LNCaP clone FGC (cell line): ENCODE measurements at regions not wholly inside any gene's neighbourhood (a gene's known extent, or its start where the extent isn't known, plus 50 kb on each side); places are given as distances from the start of the nearest gene placed in this dataset.

Source experiments
- DNase-seq: peaks from one replicate; pipeline ENCODE4 v3.0.0-alpha.2; 2011; ENCODE audit warnings: low read depth
- H3K4me3 ChIP-seq: 2 replicates; pipeline ENCODE4 v1.5.1; 2011; ENCODE audit warnings: mild to moderate bottlenecking, low read depth, low read length, control low read depth
- CTCF ChIP-seq: IDR thresholded peaks from 2 replicates; pipeline ENCODE4 v1.5.1; 2012; ENCODE audit warnings: mild to moderate bottlenecking; ENCODE audit not compliant: control insufficient read depth, insufficient read depth; ENCODE audit errors: extremely low read depth

- no peak for TF ChIP-seq CTCF
- H3K4me3 ChIP-seq: no peak overlapping the region
- DNase-seq: no peak
These were observed 139.3 kb upstream of the ROBO2 start for GRCh38 chr3:76900596-76900995.

GRCh38 chr3:76908156-76908555 lies 131.7 kb upstream of the ROBO2 start:
- no peak for DNase-seq
- TF ChIP-seq CTCF: no peak
- H3K4me3 ChIP-seq: no peak overlapping the region

- no peak for TF ChIP-seq CTCF
- H3K4me3 ChIP-seq: no peak overlapping the region
- DNase-seq: no peak
These were observed 127.0 kb upstream of the ROBO2 start for GRCh38 chr3:76912841-76913383.

GRCh38 chr3:76917436-76917835 lies 122.5 kb upstream of the ROBO2 start:
- no peak overlapping the region for H3K4me3 ChIP-seq
- DNase-seq: no peak
- TF ChIP-seq CTCF: no peak

- no peak for DNase-seq
- no peak for TF ChIP-seq CTCF
- no peak overlapping the region for H3K4me3 ChIP-seq
These were observed 119.4 kb upstream of the ROBO2 start for GRCh38 chr3:76920511-76920910.

GRCh38 chr3:76923485-76923884 lies 116.4 kb upstream of the ROBO2 start:
- H3K4me3 ChIP-seq: no peak overlapping the region
- no peak for DNase-seq
- TF ChIP-seq CTCF: no peak

GRCh38 chr3:76930712-76931111 lies 109.2 kb upstream of the ROBO2 start:
- no peak for DNase-seq
- TF ChIP-seq CTCF: no peak
- H3K4me3 ChIP-seq: no peak overlapping the region
